ENCODE measurements at regions not wholly inside any gene's neighbourhood (a gene's known extent, or its start where the extent isn't known, plus 50 kb on each side); places are given as distances from the start of the nearest gene placed in this dataset.

GRCh38 chr3:22977650-22978289, 225.4 kb upstream of the UBE2E2 start:
- TF ChIP-seq FOXS1 (CRISPR knock-in tag; IDR thresholded peaks at IDR 0.05) (no peak), ELK1 (IDR thresholded peaks at IDR 0.05; ENCODE audit: low read depth, low read length) (no peak), EHMT2 (IDR thresholded peaks at IDR 0.05; ENCODE audit: low read depth) (no peak), MYC (IDR thresholded peaks at IDR 0.05; ENCODE audit: borderline replicate concordance, low read length) (no peak), HES2 (IDR thresholded peaks at IDR 0.05) (no peak)
- TF ChIP-seq, protein P1, sequence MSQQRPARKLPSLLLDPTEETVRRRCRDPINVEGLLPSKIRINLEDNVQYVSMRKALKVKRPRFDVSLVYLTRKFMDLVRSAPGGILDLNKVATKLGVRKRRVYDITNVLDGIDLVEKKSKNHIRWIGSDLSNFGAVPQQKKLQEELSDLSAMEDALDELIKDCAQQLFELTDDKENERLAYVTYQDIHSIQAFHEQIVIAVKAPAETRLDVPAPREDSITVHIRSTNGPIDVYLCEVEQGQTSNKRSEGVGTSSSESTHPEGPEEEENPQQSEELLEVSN (IDR thresholded peaks at IDR 0.05; ENCODE audit: borderline replicate concordance, low read depth), result no peak
- TF ChIP-seq, protein P2, sequence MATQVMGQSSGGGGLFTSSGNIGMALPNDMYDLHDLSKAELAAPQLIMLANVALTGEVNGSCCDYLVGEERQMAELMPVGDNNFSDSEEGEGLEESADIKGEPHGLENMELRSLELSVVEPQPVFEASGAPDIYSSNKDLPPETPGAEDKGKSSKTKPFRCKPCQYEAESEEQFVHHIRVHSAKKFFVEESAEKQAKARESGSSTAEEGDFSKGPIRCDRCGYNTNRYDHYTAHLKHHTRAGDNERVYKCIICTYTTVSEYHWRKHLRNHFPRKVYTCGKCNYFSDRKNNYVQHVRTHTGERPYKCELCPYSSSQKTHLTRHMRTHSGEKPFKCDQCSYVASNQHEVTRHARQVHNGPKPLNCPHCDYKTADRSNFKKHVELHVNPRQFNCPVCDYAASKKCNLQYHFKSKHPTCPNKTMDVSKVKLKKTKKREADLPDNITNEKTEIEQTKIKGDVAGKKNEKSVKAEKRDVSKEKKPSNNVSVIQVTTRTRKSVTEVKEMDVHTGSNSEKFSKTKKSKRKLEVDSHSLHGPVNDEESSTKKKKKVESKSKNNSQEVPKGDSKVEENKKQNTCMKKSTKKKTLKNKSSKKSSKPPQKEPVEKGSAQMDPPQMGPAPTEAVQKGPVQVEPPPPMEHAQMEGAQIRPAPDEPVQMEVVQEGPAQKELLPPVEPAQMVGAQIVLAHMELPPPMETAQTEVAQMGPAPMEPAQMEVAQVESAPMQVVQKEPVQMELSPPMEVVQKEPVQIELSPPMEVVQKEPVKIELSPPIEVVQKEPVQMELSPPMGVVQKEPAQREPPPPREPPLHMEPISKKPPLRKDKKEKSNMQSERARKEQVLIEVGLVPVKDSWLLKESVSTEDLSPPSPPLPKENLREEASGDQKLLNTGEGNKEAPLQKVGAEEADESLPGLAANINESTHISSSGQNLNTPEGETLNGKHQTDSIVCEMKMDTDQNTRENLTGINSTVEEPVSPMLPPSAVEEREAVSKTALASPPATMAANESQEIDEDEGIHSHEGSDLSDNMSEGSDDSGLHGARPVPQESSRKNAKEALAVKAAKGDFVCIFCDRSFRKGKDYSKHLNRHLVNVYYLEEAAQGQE (IDR thresholded peaks at IDR 0.05), result no peak
- Histone ChIP-seq H3K4me3 (no peak overlapping the region), H3K4me1 (no peaks in the 10 kb centered on the region), H3K4me2 (no peak overlapping the region), H3K27ac (no peak overlapping the region), H3K9me3 (no peaks in the 10 kb centered on the region)
- ChIA-PET CTCF (no interaction called here), POLR2A (no interaction called here)
- DNase-seq (ENCODE audit: low read depth in 1 of 2, low spot score in 1 of 2) (no peak), FAIRE-seq (no peak), ATAC-seq (peak in 1 of 2 experiments; percentile 24; a peak in 2 of 6 replicates)
- WGBS (ENCODE audit: missing lambda C conversion rate), result 43% methylated on average over 3 of the region's 3 CpGs

GRCh38 chr3:22979581-22979980, 223.5 kb upstream of the UBE2E2 start:
- WGBS (ENCODE audit: missing lambda C conversion rate), result 68% methylated on average over 4 of the region's 4 CpGs
- FAIRE-seq, result no peak
- TF ChIP-seq FOXS1 (CRISPR knock-in tag; IDR thresholded peaks at IDR 0.05), result no peak
- TF ChIP-seq EP300 (IDR thresholded peaks at IDR 0.05), result no peak
- no peak for TF ChIP-seq RCOR1 (IDR thresholded peaks at IDR 0.05; ENCODE audit: low read depth, low read length)
- no peak for TF ChIP-seq HOXB13 (CRISPR knock-in tag; IDR thresholded peaks at IDR 0.05; ENCODE audit: low read depth)
- no peak for TF ChIP-seq GATA3 (IDR thresholded peaks at IDR 0.05; ENCODE audit: borderline replicate concordance)
- no peak for TF ChIP-seq CTCF (IDR thresholded peaks at IDR 0.05)
- TF ChIP-seq KDM5A (IDR thresholded peaks at IDR 0.05), result no peak
- TF ChIP-seq, protein P3, sequence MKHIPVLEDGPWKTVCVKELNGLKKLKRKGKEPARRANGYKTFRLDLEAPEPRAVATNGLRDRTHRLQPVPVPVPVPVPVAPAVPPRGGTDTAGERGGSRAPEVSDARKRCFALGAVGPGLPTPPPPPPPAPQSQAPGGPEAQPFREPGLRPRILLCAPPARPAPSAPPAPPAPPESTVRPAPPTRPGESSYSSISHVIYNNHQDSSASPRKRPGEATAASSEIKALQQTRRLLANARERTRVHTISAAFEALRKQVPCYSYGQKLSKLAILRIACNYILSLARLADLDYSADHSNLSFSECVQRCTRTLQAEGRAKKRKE (CRISPR knock-in tag; IDR thresholded peaks at IDR 0.05; ENCODE audit: low read depth), result no peak
- TF ChIP-seq POLR2A (IDR thresholded peaks at IDR 0.05; ENCODE audit: low read length), result no peak
- TF ChIP-seq BCL3 (IDR thresholded peaks at IDR 0.05), result no peak
- ATAC-seq, result no peak
- no peak overlapping the region for H3K27ac ChIP-seq
- no peaks in the 10 kb centered on the region for H3K9me3 ChIP-seq
- no peak overlapping the region for H3K4me3 ChIP-seq
- POLR2A ChIA-PET, result no interaction called here
- H3K4me2 ChIP-seq, result no peak overlapping the region
- H3K4me1 ChIP-seq, result no peaks in the 10 kb centered on the region
- no peak for DNase-seq (ENCODE audit: low read depth in 1 of 2, low spot score in 1 of 2)
- CTCF ChIA-PET, result interaction anchor here (1.1 to 1.6 kb wide), 2 partner anchors 17 to 19 kb away, joined by 3 read pairs; no protein-coding TSS in a partner anchor
